ENCODE measurements at regions not wholly inside any gene's neighbourhood (a gene's known extent, or its start where the extent isn't known, plus 50 kb on each side); places are given as distances from the start of the nearest gene placed in this dataset.

- intact Hi-C loops (cut with DNase I, micrococcal nuclease) = no loop called here
- no peaks in the 10 kb centered on the region for H3K27me3 ChIP-seq (ENCODE audit: control insufficient read depth in 1 of 2, insufficient read depth in 2 of 2, low read length in 2 of 2)
- no peaks in the 10 kb centered on the region for H3K9me3 ChIP-seq (ENCODE audit: control insufficient read depth in 1 of 2, insufficient read depth in 1 of 2, low read length in 2 of 2)
- Mint-ChIP-seq H3K27me3 (no peaks in the 10 kb centered on the region), H3K9me3 (peaks cover 3% of the 10 kb centered on the region), H3K36me3 (ENCODE audit: low read depth) (no peaks in the 10 kb centered on the region), H3K27ac (no peak overlapping the region), H3K4me3 (no peak overlapping the region), H3K4me1 (ENCODE audit: low read depth) (no peaks in the 10 kb centered on the region)
- no peak overlapping the region for H3K27ac ChIP-seq (ENCODE audit: low read depth in 1 of 2, low read length in 2 of 2)
- TF ChIP-seq CTCF (IDR thresholded peaks at IDR 0.05) = no peak
- ATAC-seq (ENCODE audit: poor library complexity) = no peak
- CTCF ChIA-PET = no interaction called here
- no peaks in the 10 kb centered on the region for H3K36me3 ChIP-seq (ENCODE audit: insufficient read depth, low read length)
- no peak for DNase-seq
- H3K4me3 ChIP-seq (ENCODE audit: low read length) = no peak overlapping the region
- H3K4me1 ChIP-seq (ENCODE audit: insufficient read depth, low read length) = no peaks in the 10 kb centered on the region
- POLR2A ChIA-PET = no interaction called here
Measured at GRCh38 chr3:116834816-116835215, 125.2 kb downstream of the TUSC7 start.

GRCh38 chr3:116835658-116836057, 126.1 kb downstream of the TUSC7 start:
- ATAC-seq (ENCODE audit: poor library complexity) (no peak), DNase-seq (no peak)
- intact Hi-C loops (cut with DNase I, micrococcal nuclease) = no loop called here
- no peak overlapping the region for H3K4me3 Mint-ChIP-seq
- ChIA-PET CTCF (no interaction called here), POLR2A (no interaction called here)
- no peaks in the 10 kb centered on the region for H3K9me3 ChIP-seq (ENCODE audit: control insufficient read depth in 1 of 2, insufficient read depth in 1 of 2, low read length in 2 of 2)
- no peak for TF ChIP-seq CTCF (IDR thresholded peaks at IDR 0.05)
- no peak overlapping the region for H3K4me3 ChIP-seq (ENCODE audit: low read length)
- no peaks in the 10 kb centered on the region for H3K36me3 Mint-ChIP-seq (ENCODE audit: low read depth)
- H3K4me1 ChIP-seq (ENCODE audit: insufficient read depth, low read length) = no peaks in the 10 kb centered on the region
- no peaks in the 10 kb centered on the region for H3K4me1 Mint-ChIP-seq (ENCODE audit: low read depth)
- H3K27ac ChIP-seq (ENCODE audit: low read depth in 1 of 2, low read length in 2 of 2) = no peak overlapping the region
- no peaks in the 10 kb centered on the region for H3K9me3 Mint-ChIP-seq
- H3K27ac Mint-ChIP-seq = no peak overlapping the region
- H3K27me3 ChIP-seq (ENCODE audit: control insufficient read depth in 1 of 2, insufficient read depth in 2 of 2, low read length in 2 of 2) = no peaks in the 10 kb centered on the region
- H3K36me3 ChIP-seq (ENCODE audit: insufficient read depth, low read length) = no peaks in the 10 kb centered on the region
- H3K27me3 Mint-ChIP-seq = no peaks in the 10 kb centered on the region

- no peaks in the 10 kb centered on the region for H3K27me3 ChIP-seq (ENCODE audit: control insufficient read depth in 1 of 2, insufficient read depth in 2 of 2, low read length in 2 of 2)
Measured at GRCh38 chr3:116836286-116836685, 126.7 kb downstream of the TUSC7 start.

More at GRCh38 chr3:116836286-116836685, 126.7 kb downstream of the TUSC7 start:
- Mint-ChIP-seq H3K27me3 (no peaks in the 10 kb centered on the region), H3K27ac (no peak overlapping the region), H3K4me3 (no peak overlapping the region), H3K9me3 (no peaks in the 10 kb centered on the region), H3K36me3 (ENCODE audit: low read depth) (no peaks in the 10 kb centered on the region), H3K4me1 (ENCODE audit: low read depth) (no peaks in the 10 kb centered on the region)
- Histone ChIP-seq H3K4me3 (ENCODE audit: low read length) (no peak overlapping the region), H3K27ac (ENCODE audit: low read depth in 1 of 2, low read length in 2 of 2) (no peak overlapping the region), H3K9me3 (ENCODE audit: control insufficient read depth in 1 of 2, insufficient read depth in 1 of 2, low read length in 2 of 2) (no peaks in the 10 kb centered on the region), H3K4me1 (ENCODE audit: insufficient read depth, low read length) (no peaks in the 10 kb centered on the region), H3K36me3 (ENCODE audit: insufficient read depth, low read length) (no peaks in the 10 kb centered on the region)
- DNase-seq (no peak), ATAC-seq (ENCODE audit: poor library complexity) (no peak)
- ChIA-PET CTCF (no interaction called here), POLR2A (no interaction called here)
- intact Hi-C loops (cut with DNase I, micrococcal nuclease) = no loop called here
- no peak for TF ChIP-seq CTCF (IDR thresholded peaks at IDR 0.05)

Data from CD4-positive, alpha-beta T cell (primary cell).